H9 (cell line): ENCODE measurements at regions not wholly inside any gene's neighbourhood (a gene's known extent, or its start where the extent isn't known, plus 50 kb on each side); places are given as distances from the start of the nearest gene placed in this dataset.

Experiments used
- DNase-seq: peaks from one replicate; pipeline ENCODE4 v3.0.0-alpha.2; 2017
- H2AFZ ChIP-seq: one replicate; pipeline ENCODE4 v1.6.1; 2013; ENCODE audit warnings: mild to moderate bottlenecking, low read length, control low read depth, moderate library complexity
- H2AK5ac ChIP-seq: 2 replicates; pipeline ENCODE4 v1.6.1; 2013; ENCODE audit warnings: low read length, control low read depth, mixed read lengths; ENCODE audit not compliant: insufficient read length
- H2BK120ac ChIP-seq: one replicate; pipeline ENCODE4 v1.6.1; 2013; ENCODE audit warnings: low read depth, mild to moderate bottlenecking, low read length, control low read depth, inconsistent platforms; ENCODE audit not compliant: poor library complexity, severe bottlenecking
- H2BK12ac ChIP-seq: 2 replicates; pipeline ENCODE4 v1.6.1; 2013; ENCODE audit warnings: low read length, control low read depth, mixed read lengths, low read depth; ENCODE audit not compliant: insufficient read length
- H2BK15ac ChIP-seq: 2 replicates; pipeline ENCODE4 v1.6.1; 2013; ENCODE audit warnings: low read depth, low read length, control low read depth
- H2BK20ac ChIP-seq: one replicate; pipeline ENCODE4 v1.6.1; 2013; ENCODE audit warnings: low read depth, mild to moderate bottlenecking, low read length, control low read depth, inconsistent platforms; ENCODE audit not compliant: poor library complexity, severe bottlenecking
- H2BK5ac ChIP-seq: 2 replicates; pipeline ENCODE4 v1.6.1; 2013; ENCODE audit warnings: low read length, control low read depth, mixed read lengths; ENCODE audit not compliant: insufficient read length
- H3K14ac ChIP-seq: 2 replicates; pipeline ENCODE4 v1.6.1; 2013; ENCODE audit warnings: low read length, control low read depth; ENCODE audit not compliant: insufficient read depth
- H3K18ac ChIP-seq: 2 replicates; pipeline ENCODE4 v1.6.1; 2013; ENCODE audit warnings: low read depth, mild to moderate bottlenecking, mixed read lengths, low read length, control low read depth; ENCODE audit not compliant: insufficient read length
- H3K23ac ChIP-seq: 2 replicates; pipeline ENCODE4 v1.6.1; 2013; ENCODE audit warnings: low read length, control low read depth, mixed read lengths, low read depth; ENCODE audit not compliant: insufficient read length
- H3K23me2 ChIP-seq: 2 replicates; pipeline ENCODE4 v1.6.1; 2013; ENCODE audit warnings: low read depth, mild to moderate bottlenecking, mixed read lengths, low read length, control low read depth; ENCODE audit not compliant: insufficient read length, poor library complexity, severe bottlenecking
- H3K27ac ChIP-seq: 2 replicates; pipeline ENCODE4 v1.5.1; 2013; ENCODE audit warnings: low read length, control low read depth, mixed read lengths, low read depth; ENCODE audit not compliant: insufficient read length
- H3K27me3 ChIP-seq: 2 replicates; pipeline ENCODE4 v1.6.1; 2013; ENCODE audit warnings: low read length, control low read depth, inconsistent platforms; ENCODE audit not compliant: insufficient read depth
- H3K4ac ChIP-seq: 2 replicates; pipeline ENCODE4 v1.6.1; 2013; ENCODE audit warnings: low read depth, mild to moderate bottlenecking, control low read depth, inconsistent platforms, low read length, moderate library complexity
- H3K4me1 ChIP-seq: 2 replicates; pipeline ENCODE4 v1.6.1; 2013; ENCODE audit warnings: low read length, control low read depth, inconsistent platforms; ENCODE audit not compliant: insufficient read depth
- H3K4me2 ChIP-seq: 2 replicates; pipeline ENCODE4 v1.6.1; 2013; ENCODE audit warnings: low read length, control low read depth, mixed read lengths; ENCODE audit not compliant: insufficient read length, insufficient read depth
- H3K56ac ChIP-seq: 2 replicates; pipeline ENCODE4 v1.6.1; 2013; ENCODE audit warnings: low read depth, mild to moderate bottlenecking, mixed read lengths, low read length, control low read depth; ENCODE audit not compliant: insufficient read length
- H3K79me1 ChIP-seq: 2 replicates; pipeline ENCODE4 v1.6.1; 2013; ENCODE audit warnings: low read depth, mild to moderate bottlenecking, moderate library complexity, low read length, control low read depth, inconsistent platforms; ENCODE audit not compliant: insufficient read depth, poor library complexity, severe bottlenecking
- H3K79me2 ChIP-seq: 2 replicates; pipeline ENCODE4 v1.6.1; 2013; ENCODE audit warnings: low read length, control low read depth, inconsistent platforms; ENCODE audit not compliant: insufficient read depth
- H3K9ac ChIP-seq: 2 replicates; pipeline ENCODE4 v1.6.1; 2013; ENCODE audit warnings: low read length, control low read depth, mixed read lengths; ENCODE audit not compliant: insufficient read length; ENCODE audit errors: extremely low read depth
- H3K9me3 ChIP-seq: one replicate; pipeline ENCODE4 v1.6.1; 2013; ENCODE audit warnings: low read depth, low read length, inconsistent platforms; ENCODE audit not compliant: control insufficient read depth
- H3T11ph ChIP-seq: one replicate; pipeline ENCODE4 v1.6.1; 2013; ENCODE audit warnings: mild to moderate bottlenecking, low read length, control low read depth, inconsistent platforms
- H4K20me1 ChIP-seq: one replicate; pipeline ENCODE4 v1.6.1; 2013; ENCODE audit not compliant: control insufficient read depth, insufficient read length, insufficient read depth
- H4K5ac ChIP-seq: 2 replicates; pipeline ENCODE4 v1.6.1; 2013; ENCODE audit warnings: low read depth, mild to moderate bottlenecking, mixed read lengths, low read length, control low read depth; ENCODE audit not compliant: insufficient read length
- H4K8ac ChIP-seq: replicated peaks from 2 replicates; pipeline ENCODE4 v1.6.1; 2013; ENCODE audit warnings: low read length, control low read depth, mixed read lengths, low read depth; ENCODE audit not compliant: insufficient read length
- H4K91ac ChIP-seq: 2 replicates; pipeline ENCODE4 v1.6.1; 2013; ENCODE audit warnings: low read depth, mild to moderate bottlenecking, moderate library complexity, mixed read lengths, low read length, control low read depth; ENCODE audit not compliant: insufficient read length
- H3K27ac Mint-ChIP-seq, 3 experiments: 2 replicates in 2 of 3; 3 replicates in 1 of 3; pipeline ENCODE4 v1.8.0; 2020 to 2021; ENCODE audit warnings: mixed read lengths in 3 of 3, mild to moderate bottlenecking in 1 of 3, moderate library complexity in 1 of 3
- H3K27me3 Mint-ChIP-seq: 2 replicates; pipeline ENCODE4 v1.8.0; 2021; ENCODE audit warnings: low read depth, mild to moderate bottlenecking, moderate library complexity, mixed read lengths
- H3K36me3 Mint-ChIP-seq, 3 experiments: 2 replicates in 2 of 3; 3 replicates in 1 of 3; pipeline ENCODE4 v1.8.0; 2020 to 2021; ENCODE audit warnings: low read depth in 3 of 3, mixed read lengths in 3 of 3; ENCODE audit not compliant: insufficient read depth in 1 of 3
- H3K4me1 Mint-ChIP-seq, 2 experiments: 2 replicates each; pipeline ENCODE4 v1.8.0; 2020; ENCODE audit warnings: mixed read lengths in 2 of 2
- H3K4me3 Mint-ChIP-seq, 2 experiments: 2 replicates in 1 of 2; 3 replicates in 1 of 2; pipeline ENCODE4 v1.8.0; 2020 to 2021; ENCODE audit warnings: mild to moderate bottlenecking in 2 of 2, mixed read lengths in 2 of 2, moderate library complexity in 1 of 2
- H3K9me3 Mint-ChIP-seq, 2 experiments: 2 replicates in 1 of 2; 3 replicates in 1 of 2; pipeline ENCODE4 v1.8.0; 2020; ENCODE audit warnings: mild to moderate bottlenecking in 2 of 2, mixed read lengths in 2 of 2, moderate library complexity in 1 of 2
- WGBS: extraction: QIAGEN DNeasy Blood & Tissue Kit; methylation state at CpG from one replicate; pipeline ENCODE4 v1.1.7; 2013; ENCODE audit warnings: missing lambda C conversion rate, low lambda C conversion rate, mixed read lengths; ENCODE audit not compliant: insufficient read length; ENCODE audit errors: extremely low coverage; 5-methylcytosine and 5-hydroxymethylcytosine counted together
- TF ChIP-seq, protein P1 (sequence below): fragments of 200-600 bp; sonication (generic); conservative IDR thresholded peaks from 3 replicates; pipeline ENCODE4 v1.8.0; 2021; ENCODE audit warnings: antibody characterized with exemption, mild to moderate bottlenecking

DNA sequence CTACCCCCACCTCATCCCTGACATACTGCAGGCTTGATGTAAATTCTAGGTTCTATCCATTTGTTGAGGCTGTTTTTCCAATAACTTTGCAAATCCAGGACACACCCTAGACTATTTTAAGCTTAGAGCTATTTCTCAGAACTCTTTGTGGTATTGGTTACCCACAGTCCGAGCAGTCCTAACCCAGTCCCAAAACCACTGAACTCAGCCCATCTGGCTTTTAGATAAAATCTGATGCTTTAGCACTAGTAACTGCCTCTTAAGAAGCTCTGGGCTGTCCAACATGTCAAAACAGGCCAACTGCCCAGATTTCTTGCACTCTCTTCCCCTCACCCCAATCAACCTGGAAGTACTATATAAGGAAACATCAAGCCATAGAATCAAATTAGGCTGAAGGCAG is 344.4 kb upstream of the CADM1 start:
- no peak overlapping the region for H3K27ac ChIP-seq

More for the DNA sequence above, 344.4 kb upstream of the CADM1 start:
- Mint-ChIP-seq H3K4me3 (no peak overlapping the region), H3K9me3 (peaks cover 0 to 2% of the 10 kb centered on the region in 2 experiments; a peak in 1 of 5 replicates), H3K27ac (no peak overlapping the region), H3K36me3 (no peaks in the 10 kb centered on the region), H3K4me1 (peaks cover 14 to 15% of the 10 kb centered on the region in 2 experiments), H3K27me3 (peaks cover 38% of the 10 kb centered on the region)
- Histone ChIP-seq H2BK15ac (no peak overlapping the region), H3K4ac (no peak overlapping the region), H3K14ac (no peak overlapping the region), H3K79me2 (no peaks in the 10 kb centered on the region), H3K79me1 (no peaks in the 10 kb centered on the region), H3K23me2 (no peaks in the 10 kb centered on the region), H3T11ph (no peak overlapping the region), H2AK5ac (no peak overlapping the region), H4K20me1 (no peaks in the 10 kb centered on the region), H3K9me3 (no peaks in the 10 kb centered on the region), H3K27me3 (no peaks in the 10 kb centered on the region; the same call in 1 of the 2 replicates), H2BK20ac (no peak overlapping the region), H2BK12ac (no peak overlapping the region), H4K91ac (no peak overlapping the region), H4K8ac (no peak overlapping the region), H2AFZ (no peak overlapping the region), H3K9ac (no peak overlapping the region), H4K5ac (no peak overlapping the region), H3K18ac (no peak overlapping the region), H3K56ac (no peak overlapping the region), H3K4me1 (no peaks in the 10 kb centered on the region), H2BK5ac (no peak overlapping the region), H2BK120ac (no peak overlapping the region), H3K4me2 (no peak overlapping the region), H3K23ac (no peak overlapping the region)
- TF ChIP-seq, protein P1, sequence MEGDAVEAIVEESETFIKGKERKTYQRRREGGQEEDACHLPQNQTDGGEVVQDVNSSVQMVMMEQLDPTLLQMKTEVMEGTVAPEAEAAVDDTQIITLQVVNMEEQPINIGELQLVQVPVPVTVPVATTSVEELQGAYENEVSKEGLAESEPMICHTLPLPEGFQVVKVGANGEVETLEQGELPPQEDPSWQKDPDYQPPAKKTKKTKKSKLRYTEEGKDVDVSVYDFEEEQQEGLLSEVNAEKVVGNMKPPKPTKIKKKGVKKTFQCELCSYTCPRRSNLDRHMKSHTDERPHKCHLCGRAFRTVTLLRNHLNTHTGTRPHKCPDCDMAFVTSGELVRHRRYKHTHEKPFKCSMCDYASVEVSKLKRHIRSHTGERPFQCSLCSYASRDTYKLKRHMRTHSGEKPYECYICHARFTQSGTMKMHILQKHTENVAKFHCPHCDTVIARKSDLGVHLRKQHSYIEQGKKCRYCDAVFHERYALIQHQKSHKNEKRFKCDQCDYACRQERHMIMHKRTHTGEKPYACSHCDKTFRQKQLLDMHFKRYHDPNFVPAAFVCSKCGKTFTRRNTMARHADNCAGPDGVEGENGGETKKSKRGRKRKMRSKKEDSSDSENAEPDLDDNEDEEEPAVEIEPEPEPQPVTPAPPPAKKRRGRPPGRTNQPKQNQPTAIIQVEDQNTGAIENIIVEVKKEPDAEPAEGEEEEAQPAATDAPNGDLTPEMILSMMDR: no peak
- WGBS: no CpG with 5 or more reads among the region's 1 CpG
- no peak for DNase-seq
